T-helper 1 cell (primary cell): ENCODE measurements at regions not wholly inside any gene's neighbourhood (a gene's known extent, or its start where the extent isn't known, plus 50 kb on each side); places are given as distances from the start of the nearest gene placed in this dataset.

Source experiments
- DNase-seq, 5 donors: peaks; one replicate each; pipeline ENCODE4 v3.0.0-alpha.2; 2012 to 2020

- no peak for DNase-seq
Measured at GRCh38 chr16:86429663-86430062, 80.7 kb upstream of the FOXF1 start.

GRCh38 chr16:86430814-86431213, 79.5 kb upstream of the FOXF1 start:
- no peak for DNase-seq

GRCh38 chr16:86431540-86431939, 78.8 kb upstream of the FOXF1 start:
- DNase-seq, result no peak

GRCh38 chr16:86432048-86432447, 78.3 kb upstream of the FOXF1 start:
- DNase-seq, result no peak

GRCh38 chr16:86432691-86433090, 77.6 kb upstream of the FOXF1 start:
- no peak for DNase-seq

- no peak for DNase-seq
Measured at GRCh38 chr16:86436466-86437185, 73.7 kb upstream of the FOXF1 start.

- no peak for DNase-seq
Measured at GRCh38 chr16:86437348-86437747, 73.0 kb upstream of the FOXF1 start.

- DNase-seq, result no peak
Measured at GRCh38 chr16:86442703-86443102, 67.6 kb upstream of the FOXF1 start.

GRCh38 chr16:86443508-86444147, 66.7 kb upstream of the FOXF1 start:
- DNase-seq, result no peak

GRCh38 chr16:86444261-86444660, 66.1 kb upstream of the FOXF1 start:
- no peak for DNase-seq

- DNase-seq, result no peak
Measured at GRCh38 chr16:86444661-86445060, 65.7 kb upstream of the FOXF1 start.

GRCh38 chr16:86446279-86446678, 64.0 kb upstream of the FOXF1 start:
- no peak for DNase-seq

GRCh38 chr16:86447228-86447627, 63.1 kb upstream of the FOXF1 start:
- no peak for DNase-seq

GRCh38 chr16:86448306-86448890, 61.9 kb upstream of the FOXF1 start:
- DNase-seq, result no peak

GRCh38 chr16:86449446-86450095, 60.8 kb upstream of the FOXF1 start:
- no peak for DNase-seq

- DNase-seq, result no peak
Measured at GRCh38 chr16:86450691-86451090, 59.6 kb upstream of the FOXF1 start.

- no peak for DNase-seq
Measured at GRCh38 chr16:86452451-86452850, 57.9 kb upstream of the FOXF1 start.

- no peak for DNase-seq
Measured at GRCh38 chr16:86455116-86455515, 55.2 kb upstream of the FOXF1 start.

- no peak for DNase-seq
Measured at GRCh38 chr16:86455640-86456039, 54.7 kb upstream of the FOXF1 start.

- no peak for DNase-seq
Measured at GRCh38 chr16:86457501-86458148, 52.7 kb upstream of the FOXF1 start.

- no peak for DNase-seq
Measured at GRCh38 chr16:86458149-86458777, 52.1 kb upstream of the FOXF1 start.

GRCh38 chr16:86459266-86459665, 51.1 kb upstream of the FOXF1 start:
- no peak for DNase-seq
